Stimulated activated CD8-positive, alpha-beta memory T cell treated with anti-CD3 and anti-CD28 coated beads, Interleukin-12 subunit alpha, Interleukin-12 subunit beta, amount 100 ng/mL, for 24 hours (primary cell): ENCODE measurements at regions not wholly inside any gene's neighbourhood (a gene's known extent, or its start where the extent isn't known, plus 50 kb on each side); places are given as distances from the start of the nearest gene placed in this dataset.

ENCODE experiments used
- DNase-seq: peaks from one replicate; pipeline ENCODE4 v3.0.0-alpha.2; 2020; ENCODE audit errors: extremely low read depth

GRCh38 chr15:69576948-69577351, 124.3 kb downstream of the RPLP1 start:
- DNase-seq, result no peak

- no peak for DNase-seq
Measured at GRCh38 chr15:69577397-69577796, 124.8 kb downstream of the RPLP1 start.

GRCh38 chr15:69578252-69578651, 125.6 kb downstream of the RPLP1 start:
- no peak for DNase-seq

- DNase-seq, result no peak
Measured at GRCh38 chr15:69578787-69579583, 126.4 kb downstream of the RPLP1 start.

- DNase-seq, result no peak
Measured at GRCh38 chr15:69579950-69580618, 127.5 kb downstream of the RPLP1 start.

- DNase-seq, result no peak
Measured at GRCh38 chr15:69583626-69584025, 131.0 kb downstream of the RPLP1 start.

- DNase-seq, result no peak
Measured at GRCh38 chr15:69585937-69586336, 133.3 kb downstream of the RPLP1 start.

GRCh38 chr15:69586721-69587120, 134.1 kb downstream of the RPLP1 start:
- no peak for DNase-seq

- no peak for DNase-seq
Measured at GRCh38 chr15:69587723-69588426, 135.3 kb downstream of the RPLP1 start.

- DNase-seq, result no peak
Measured at GRCh38 chr15:69590201-69590710, 137.6 kb downstream of the RPLP1 start.

- no peak for DNase-seq
Measured at GRCh38 chr15:69590932-69591524, 138.4 kb downstream of the RPLP1 start.

GRCh38 chr15:69591905-69592508, 139.4 kb downstream of the RPLP1 start:
- no peak for DNase-seq

GRCh38 chr15:69592954-69593353, 140.3 kb downstream of the RPLP1 start:
- DNase-seq, result no peak

- DNase-seq, result no peak
Measured at GRCh38 chr15:69593488-69593887, 140.9 kb downstream of the RPLP1 start.

- no peak for DNase-seq
Measured at GRCh38 chr15:69593981-69594966, 141.7 kb downstream of the RPLP1 start.

GRCh38 chr15:69595009-69595791, 142.6 kb downstream of the RPLP1 start:
- no peak for DNase-seq

- DNase-seq, result no peak
Measured at GRCh38 chr15:69597061-69597592, 144.5 kb downstream of the RPLP1 start.

- DNase-seq, result no peak
Measured at GRCh38 chr15:69599271-69599670, 146.7 kb downstream of the RPLP1 start.

- DNase-seq, result no peak
Measured at GRCh38 chr15:69600556-69601085, 148.0 kb downstream of the RPLP1 start.
